ENCODE measurements at regions not wholly inside any gene's neighbourhood (a gene's known extent, or its start where the extent isn't known, plus 50 kb on each side); places are given as distances from the start of the nearest gene placed in this dataset.
"Not testable (repeated sequence)": the region's sequence is repeated elsewhere in the genome, so short reads cannot be mapped to it uniquely, and the experiment has no call there.

DNA sequence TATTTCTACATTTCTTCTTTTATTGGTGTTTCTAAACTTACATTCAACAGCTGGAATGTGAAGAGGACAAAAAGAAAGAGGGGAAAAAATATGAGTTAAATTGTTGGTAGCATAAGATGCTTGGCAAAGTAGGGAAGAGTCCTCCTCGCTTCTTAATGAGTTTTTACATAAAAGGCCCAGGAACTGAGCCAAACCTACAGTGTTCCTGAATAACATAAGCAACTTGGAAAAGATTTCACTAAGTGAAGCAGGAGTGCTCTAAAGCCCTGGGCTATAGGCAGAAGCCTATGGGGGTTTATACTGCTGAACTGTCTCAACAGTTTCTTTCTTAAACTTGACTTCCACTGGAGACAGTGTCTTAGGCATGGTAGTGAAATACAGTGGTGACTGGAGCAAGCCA lies 115.0 kb upstream of the USP25 start:
- DNase-seq (ENCODE audit: low read depth) = no peak

DNA sequence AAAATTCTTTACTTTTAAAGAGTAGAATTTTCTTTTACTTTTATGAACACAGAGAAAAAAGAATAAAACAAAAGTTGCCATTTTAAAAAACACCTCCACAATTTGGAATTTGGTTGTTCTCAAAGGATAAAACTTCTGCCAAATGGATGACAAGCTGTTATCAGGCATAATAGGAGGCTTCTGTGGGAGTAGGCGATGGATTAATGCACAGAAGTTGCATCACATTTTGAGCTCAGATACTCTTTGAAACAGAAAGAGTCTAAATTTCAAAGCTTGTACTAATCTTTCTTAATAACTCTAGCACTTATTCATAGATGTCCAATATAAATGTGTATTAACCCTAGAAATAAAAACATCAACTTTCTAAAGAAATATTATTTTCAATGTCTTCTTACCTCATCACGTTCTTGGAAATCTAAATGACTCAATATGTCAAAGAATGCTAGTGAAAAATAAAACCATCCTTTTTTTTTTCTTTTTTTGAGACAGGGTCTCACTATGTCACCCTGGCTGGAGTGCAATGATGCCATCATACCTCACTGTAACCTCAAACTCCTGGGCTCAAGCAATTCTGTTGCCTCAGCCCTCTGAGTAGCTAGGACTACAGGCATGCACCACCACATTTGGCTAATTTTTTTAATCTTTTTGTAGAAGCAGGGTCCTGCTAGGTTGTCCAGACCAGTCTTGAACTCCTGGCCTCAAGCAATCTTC lies 112.8 kb upstream of the USP25 start:
- DNase-seq (ENCODE audit: low read depth) = no peak

DNA sequence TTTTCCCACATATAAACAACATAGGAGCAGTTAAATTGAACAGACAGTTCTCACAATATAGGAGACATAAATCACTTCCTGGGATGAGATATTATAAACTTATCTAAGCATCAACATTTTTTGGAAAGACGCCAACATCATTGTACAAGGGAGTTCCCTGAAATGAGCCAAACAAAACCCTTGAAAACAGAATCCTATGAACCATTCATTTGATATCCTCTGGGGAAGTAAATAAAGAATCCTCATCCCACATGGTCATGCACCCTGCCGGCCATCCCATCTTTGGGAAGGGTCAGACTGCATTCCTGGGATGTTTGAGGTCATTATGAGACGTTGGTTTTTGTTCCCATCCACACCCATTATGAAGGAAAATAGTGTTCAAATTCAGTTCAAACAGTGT lies 111.8 kb upstream of the USP25 start:
- peak; percentile 61 for DNase-seq (ENCODE audit: low read depth)

DNA sequence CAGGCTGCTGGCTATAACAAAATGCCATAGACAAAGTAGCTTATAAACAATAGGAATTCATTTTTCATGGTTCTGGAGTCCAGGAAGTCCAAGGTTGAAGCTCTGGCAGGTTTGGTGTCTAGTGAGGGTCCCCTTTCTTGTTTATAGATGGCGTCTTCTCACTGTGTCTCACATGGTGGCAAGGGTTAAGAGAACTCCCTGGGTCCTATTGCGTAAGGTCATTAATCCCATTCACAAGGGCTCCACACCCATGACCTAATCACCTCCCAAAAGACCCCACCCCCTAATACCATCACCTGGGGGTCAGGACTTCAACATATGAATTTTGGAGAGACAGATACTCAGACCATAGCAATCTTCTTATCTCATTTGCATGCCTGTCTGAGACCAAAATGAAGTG lies 108.9 kb upstream of the USP25 start:
- DNase-seq (ENCODE audit: low read depth) = no peak

DNA sequence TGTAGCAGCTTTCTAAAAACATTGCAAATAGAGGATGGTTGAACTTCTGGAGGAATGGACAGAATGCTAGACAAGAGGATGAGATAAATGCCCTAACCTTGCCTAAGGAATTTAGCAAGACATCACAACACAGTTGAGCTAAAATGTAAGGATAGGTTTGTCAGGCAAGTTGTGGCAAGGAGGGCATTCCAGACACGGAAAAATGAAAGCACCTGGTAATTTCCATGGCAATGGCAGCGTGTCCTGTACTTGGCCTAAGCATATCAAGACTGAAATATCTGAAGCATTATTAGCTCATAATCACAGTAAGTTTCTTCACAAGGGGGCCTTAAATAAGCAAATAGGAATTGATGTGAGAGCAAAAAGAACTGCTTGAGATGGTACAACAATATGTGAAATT lies 105.1 kb upstream of the USP25 start:
- DNase-seq (ENCODE audit: low read depth) = no peak

DNA sequence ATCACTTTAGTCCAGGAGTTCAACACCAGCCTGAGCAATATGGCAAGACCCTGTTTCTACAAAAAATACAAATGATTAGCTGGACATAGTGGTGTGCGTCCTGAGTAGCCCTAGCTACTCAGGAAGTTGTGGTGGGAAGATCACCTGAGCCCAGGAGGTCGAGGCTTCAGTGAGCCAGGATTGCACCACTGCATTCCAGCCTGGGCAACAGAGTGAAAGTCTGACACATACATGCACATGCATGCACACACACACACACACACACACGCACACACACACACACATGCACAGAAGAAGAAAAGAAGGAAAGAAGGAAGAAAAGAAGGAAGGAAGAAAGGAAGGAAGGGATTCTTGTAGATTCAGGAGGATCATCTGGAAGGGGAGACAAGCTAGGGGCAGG lies 104.4 kb upstream of the USP25 start:
- peak; percentile 71 for DNase-seq (ENCODE audit: low read depth)

DNA sequence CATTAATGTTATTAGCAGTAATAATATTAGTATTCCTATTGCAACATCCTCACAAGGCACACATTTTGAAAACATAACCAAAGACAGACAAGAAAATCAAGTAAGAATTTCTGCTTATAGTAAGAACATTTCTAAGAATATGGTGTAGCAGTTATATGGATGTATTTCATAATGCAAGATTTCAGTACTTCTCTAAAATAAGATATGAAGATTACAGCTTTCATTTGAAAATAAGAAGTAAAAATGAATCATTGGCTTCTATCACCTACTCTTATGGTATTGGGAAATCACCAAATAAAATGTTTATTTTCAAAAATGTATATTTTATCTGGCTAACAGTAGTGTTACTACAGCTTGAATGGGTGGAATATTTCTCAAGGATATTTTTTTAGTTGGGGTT lies 103.8 kb upstream of the USP25 start:
- DNase-seq (ENCODE audit: low read depth) = no peak

DNA sequence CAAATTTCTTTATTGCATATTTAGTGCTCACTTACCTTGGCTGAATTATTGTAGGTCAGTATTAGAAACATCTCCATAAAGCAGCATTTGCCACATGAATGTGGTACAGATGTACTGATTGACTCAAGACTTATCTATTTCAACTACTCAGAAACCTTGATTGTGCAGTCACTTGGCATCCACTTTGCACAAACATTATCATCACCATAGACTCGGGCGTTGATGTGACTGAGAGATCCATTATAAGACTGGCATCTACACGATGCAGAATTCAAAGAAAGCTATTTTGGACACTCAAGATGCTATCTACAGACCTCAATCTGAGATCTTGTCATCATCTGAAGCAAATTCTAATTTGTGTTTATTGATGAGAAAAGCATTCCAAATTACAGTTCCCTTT lies 102.8 kb upstream of the USP25 start:
- DNase-seq (ENCODE audit: low read depth) = no peak

DNA sequence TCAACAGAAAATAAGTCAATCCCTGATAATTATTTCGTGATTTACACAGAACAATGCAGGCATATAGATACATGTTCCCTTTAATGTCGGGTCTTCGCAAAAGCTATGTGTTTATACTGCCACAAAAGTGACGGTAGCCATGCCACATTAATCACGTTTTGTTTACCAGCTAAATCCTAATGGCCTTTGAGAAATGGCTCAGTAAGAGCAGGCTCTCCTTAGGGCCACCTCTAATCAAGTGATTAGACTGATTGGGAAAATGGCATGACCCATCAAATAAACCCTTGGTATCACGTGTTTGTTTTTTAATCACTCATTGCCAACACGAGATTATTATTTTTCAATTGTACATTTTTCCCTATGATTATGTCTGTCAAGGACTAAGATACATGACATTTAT lies 102.0 kb upstream of the USP25 start:
- no peak for DNase-seq (ENCODE audit: low read depth)

DNA sequence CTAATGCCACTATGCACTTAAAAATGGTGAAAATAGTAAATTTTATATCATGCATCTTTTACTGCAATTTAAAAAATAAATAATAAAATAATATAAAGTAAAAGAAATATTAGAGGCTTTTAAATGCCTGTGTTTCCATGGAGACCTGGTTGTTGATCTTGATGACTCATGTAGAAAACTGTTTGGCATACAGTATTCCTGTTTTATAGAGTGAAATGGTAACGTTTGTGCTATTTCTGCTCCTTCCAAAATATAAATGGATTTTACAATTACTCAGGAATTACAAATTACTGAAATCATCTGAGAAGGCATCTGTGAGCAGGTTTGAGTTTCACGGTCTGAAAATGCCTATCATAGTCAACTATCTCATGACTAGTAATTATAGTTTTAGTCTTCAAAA lies 98.4 kb upstream of the USP25 start:
- DNase-seq (ENCODE audit: low read depth) = peak; percentile 71

DNA sequence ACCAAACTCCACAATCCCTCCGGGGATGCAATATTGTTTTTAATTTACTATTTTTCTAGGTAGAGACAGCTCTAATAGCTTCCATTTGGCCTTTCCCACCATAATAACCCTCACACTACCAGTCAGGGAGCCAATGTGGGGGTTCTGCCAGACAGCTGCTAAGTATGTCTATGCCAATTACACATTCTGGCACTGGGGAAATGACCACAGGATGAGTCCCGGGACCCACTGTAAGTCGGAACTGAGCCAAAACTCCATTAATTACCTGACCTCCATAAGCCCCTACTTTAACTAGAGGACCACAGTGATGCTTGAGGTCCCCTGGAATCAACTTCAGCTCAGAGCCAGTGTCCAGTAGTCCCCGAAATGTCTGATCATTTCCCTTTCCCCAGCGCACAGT lies 95.2 kb upstream of the USP25 start:
- DNase-seq (ENCODE audit: low read depth) = not testable (repeated sequence)

DNA sequence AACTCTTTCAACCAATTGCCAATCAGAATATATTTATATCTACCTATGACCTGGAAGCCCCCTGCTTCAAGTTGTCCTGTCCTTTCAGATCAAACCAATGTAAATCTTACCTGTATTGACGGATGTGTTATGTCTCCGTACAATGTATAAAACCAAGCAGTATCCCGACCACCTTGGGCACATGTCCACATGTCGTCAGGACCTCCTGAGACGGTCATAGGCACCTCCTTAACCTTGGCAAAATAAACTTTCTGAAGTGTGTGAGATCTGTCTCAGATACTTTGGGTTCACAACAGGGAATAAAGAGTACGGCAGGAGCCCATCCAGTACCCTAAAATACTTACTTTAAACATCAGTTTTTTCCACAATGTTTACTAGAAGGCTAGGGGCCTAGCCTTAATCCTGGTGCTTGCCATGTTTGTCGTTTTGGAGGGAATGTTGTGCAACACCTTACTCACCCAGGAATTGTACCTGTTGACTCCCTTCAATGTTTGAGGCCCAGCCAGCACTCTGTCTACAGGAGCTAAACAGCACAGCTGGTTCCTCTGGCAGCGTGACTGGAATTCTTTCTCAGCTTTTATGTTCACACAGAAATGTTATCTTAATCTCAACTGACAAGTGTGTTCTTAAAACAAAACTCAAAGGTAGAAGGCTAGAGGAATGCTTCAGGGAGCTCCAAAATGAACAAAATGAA lies 90.8 kb upstream of the USP25 start:
- peak; percentile 85 for DNase-seq (ENCODE audit: low read depth)

DNA sequence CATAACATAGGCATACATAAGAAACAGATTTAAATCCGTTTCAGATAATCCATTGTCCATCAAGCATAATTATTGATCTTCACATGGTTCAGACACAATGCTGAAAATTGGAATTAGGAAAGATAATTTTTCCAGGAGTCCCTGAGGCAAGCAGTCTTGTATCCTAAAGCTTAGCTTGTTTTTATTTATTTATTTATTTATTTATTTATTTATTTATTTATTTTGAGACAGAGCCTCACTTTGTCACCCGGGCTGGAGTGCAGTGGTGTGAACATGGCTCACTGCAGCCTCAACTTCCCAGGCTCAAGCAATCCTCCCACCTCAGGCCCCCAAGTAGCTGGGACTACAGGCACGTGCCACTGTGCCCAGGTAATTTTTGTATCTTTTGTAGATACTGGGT lies 89.7 kb upstream of the USP25 start:
- not testable (repeated sequence) for DNase-seq (ENCODE audit: low read depth)

DNA sequence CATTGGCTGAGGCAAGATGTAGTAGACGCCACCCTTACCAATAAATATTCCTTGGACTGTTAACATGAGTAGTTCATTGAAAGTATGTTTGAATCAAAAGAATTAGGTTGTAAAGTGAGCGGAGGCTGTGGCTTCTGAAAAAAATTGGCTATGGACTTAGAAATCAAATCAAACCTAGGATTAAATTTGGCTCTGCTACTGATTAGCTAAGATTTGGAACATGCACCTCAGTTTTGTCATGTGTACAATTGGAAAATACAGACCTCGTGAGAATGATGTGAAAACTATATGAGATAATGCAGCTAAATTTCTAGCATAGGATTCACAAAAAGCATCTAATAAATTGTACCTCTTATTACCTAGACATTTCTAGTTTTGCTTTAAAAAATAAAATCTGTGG lies 85.3 kb upstream of the USP25 start:
- no peak for DNase-seq (ENCODE audit: low read depth)

DNA sequence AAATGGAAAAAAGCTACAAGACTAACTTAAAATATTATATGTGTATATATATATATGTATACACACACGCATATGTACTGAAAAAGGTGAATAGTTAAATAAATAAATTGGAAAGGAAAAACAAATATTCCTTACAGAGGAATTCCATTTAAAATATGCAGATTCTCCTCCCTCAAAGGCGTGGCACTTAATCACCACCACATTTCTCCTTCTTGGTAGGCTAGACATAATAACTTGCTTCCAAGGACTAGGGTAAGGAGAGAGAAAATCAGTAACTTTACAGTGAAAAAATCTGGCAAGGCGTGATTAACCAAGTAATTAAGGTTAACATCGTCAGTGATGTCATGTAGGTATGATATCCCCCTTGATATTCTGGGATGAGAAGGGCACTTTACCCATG lies 84.0 kb upstream of the USP25 start:
- no peak for DNase-seq (ENCODE audit: low read depth)

DNA sequence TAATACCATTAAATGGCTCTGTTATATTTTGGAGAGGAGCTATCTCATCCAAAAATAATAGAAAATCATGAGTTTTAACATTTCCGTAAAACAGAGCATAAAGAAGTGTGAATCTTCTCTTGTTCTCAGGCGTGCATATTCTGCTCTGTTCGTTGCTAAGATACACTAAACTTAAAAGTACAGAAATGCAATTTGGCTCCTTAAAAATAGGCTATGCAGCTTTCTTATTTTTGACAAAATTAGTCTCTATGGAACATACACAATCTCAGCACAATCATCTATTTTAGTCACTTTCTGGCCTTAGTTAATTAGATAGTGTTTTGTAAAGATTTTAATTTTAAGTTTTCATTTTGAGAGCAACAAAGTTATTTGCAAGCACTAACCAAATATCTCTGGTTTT lies 79.0 kb upstream of the USP25 start:
- DNase-seq (ENCODE audit: low read depth) = no peak

DNA sequence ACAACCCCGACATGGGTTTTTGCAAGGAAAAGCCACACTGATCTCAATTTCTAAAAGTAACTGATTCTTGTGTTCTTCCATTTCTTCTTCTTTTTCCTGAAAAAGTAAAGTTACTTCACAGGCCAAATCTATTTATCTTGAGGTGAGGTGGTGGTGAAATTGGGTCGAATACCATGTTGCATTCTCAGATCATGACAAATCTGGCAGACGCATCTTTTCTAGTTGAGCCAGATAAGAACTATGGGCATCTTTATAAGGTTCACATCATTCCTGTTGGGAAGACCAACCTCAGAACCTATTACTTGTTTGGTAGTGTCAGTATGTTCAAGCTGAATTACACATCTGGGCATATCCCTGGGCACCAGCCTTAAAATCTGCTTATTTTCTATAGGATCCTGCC lies 78.6 kb upstream of the USP25 start:
- DNase-seq (ENCODE audit: low read depth) = no peak

DNA sequence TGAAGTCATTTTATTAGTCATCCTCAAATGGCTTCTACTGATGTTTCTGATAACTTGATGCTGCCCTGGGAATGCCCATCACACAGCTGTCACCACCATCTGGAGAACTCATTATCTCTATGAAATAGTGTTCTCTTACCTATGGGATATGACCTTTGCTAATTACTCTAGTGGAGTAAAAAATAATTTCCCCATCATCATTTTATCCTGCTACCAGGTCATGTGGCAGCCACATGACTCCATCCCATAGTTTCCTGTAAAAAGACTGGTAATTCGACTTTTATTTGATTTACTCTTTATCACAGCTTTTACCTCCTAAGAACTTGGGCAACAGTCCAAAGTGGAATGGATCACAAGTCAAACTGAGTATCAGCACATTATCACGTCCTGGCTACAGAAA lies 76.1 kb upstream of the USP25 start:
- DNase-seq (ENCODE audit: low read depth) = no peak

DNA sequence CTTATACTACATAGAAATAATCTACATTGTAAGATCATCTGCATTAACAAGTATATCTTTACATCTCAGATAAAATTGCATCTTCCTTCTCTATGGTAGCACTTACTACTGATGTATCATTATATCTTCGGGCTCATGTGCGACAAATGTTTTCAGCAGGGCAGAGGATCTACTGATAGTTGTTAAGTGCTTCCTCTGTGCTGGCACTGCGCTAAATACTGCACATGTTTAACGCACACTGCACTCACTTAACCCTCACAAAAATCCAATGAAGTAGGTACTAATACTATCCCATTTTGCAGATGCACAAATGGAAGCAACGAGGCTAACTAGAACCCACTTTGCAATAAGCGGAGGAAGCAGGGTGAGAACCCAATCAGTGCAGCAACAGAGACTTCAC lies 75.6 kb upstream of the USP25 start:
- no peak for DNase-seq (ENCODE audit: low read depth)

DNA sequence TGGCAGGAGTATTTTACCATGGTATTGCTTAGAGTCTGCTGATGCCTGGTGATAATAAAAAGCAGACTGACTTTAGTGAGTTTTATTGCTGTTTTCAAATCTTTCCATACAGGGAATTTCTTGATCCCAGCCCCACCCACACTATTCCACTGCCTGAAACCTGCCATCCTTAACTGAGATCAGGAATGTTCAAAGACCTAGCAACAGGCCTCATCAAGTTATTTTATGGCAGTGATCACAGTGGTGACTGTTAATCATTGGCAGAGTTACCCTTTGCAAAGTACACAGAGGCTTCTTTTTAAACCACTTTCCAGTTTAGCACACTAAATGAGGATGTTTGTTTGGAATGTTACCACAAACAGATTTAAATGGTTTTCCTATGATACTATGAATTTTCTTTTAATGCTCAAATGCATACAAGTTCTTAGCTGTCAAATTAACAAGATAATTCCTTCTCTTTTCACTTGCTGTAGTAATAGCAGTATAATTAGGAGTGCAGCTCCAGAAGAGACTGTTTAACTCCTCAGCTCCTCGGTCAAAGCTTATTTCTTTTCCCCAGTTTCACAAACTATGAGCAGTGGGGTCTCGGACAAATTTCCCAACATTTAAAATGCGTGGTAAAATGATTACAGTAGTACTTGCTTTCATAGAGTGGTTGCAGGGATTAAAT lies 69.9 kb upstream of the USP25 start:
- peak; percentile 98 for DNase-seq (ENCODE audit: low read depth)

DNA sequence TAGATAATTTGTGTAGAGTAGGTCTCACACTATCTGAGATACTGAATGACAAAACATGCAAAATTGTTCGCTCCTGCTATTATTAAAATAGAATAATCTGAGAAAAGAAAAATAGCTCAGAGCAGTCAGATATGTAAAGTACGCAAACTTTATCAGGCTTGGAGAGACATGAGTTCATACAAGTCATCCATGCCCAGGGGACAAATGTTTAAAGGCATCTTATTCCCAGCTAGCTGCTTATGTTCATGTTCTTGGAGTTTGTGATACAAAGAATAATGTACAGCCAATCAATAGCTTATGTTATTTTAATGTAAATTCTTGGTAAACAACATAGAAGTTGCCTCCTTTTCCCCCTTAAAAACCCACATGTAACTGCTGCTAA lies 69.4 kb upstream of the USP25 start:
- DNase-seq (ENCODE audit: low read depth) = no peak

DNA sequence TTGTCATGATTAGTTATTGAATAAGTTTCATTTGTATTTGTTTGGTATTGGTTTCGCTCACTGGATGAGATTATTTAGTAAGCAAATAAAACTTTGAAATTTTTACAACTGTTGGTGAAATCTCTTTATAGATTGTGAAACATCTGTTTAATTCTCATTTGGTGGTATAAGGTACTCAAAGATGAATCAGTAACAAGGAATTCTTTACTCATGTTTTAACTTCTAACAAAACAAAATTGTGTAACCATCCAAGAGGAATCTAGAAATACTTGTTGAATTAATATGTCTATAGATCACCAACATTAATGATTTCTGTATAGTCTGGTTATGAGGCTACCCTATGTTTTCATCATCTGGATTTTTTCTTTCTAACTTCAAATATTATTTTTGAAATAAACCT lies 62.8 kb upstream of the USP25 start:
- peak; percentile 93 for DNase-seq (ENCODE audit: low read depth)

DNA sequence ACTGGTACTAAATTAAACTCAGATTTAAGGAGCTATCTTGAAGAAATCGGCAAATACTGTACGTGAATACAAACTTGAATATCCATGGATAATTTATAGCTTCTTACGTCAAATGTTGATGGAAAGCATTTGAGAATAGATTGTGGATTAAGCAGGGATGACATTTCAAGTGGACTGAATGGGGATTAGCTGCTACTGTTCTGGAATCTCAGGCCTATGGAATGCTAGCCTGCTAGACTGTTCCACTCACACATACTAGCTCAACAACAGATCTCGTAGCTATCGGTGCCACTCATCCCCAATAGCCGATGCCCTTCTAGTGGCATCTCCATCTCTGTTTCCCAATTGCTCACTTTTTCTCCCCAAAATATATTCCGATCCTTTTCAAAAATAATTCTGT lies 62.0 kb upstream of the USP25 start:
- no peak for DNase-seq (ENCODE audit: low read depth)
